Activated CD4-positive, alpha-beta T cell treated with anti-CD3 and anti-CD28 coated beads, Interleukin-2, amount 50 U/mL, for 48 hours (primary cell): ENCODE measurements at regions not wholly inside any gene's neighbourhood (a gene's known extent, or its start where the extent isn't known, plus 50 kb on each side); places are given as distances from the start of the nearest gene placed in this dataset.

Experiments
- DNase-seq, 2 experiments: peaks; one replicate each; pipeline ENCODE4 v3.0.0-alpha.2; 2020

DNA sequence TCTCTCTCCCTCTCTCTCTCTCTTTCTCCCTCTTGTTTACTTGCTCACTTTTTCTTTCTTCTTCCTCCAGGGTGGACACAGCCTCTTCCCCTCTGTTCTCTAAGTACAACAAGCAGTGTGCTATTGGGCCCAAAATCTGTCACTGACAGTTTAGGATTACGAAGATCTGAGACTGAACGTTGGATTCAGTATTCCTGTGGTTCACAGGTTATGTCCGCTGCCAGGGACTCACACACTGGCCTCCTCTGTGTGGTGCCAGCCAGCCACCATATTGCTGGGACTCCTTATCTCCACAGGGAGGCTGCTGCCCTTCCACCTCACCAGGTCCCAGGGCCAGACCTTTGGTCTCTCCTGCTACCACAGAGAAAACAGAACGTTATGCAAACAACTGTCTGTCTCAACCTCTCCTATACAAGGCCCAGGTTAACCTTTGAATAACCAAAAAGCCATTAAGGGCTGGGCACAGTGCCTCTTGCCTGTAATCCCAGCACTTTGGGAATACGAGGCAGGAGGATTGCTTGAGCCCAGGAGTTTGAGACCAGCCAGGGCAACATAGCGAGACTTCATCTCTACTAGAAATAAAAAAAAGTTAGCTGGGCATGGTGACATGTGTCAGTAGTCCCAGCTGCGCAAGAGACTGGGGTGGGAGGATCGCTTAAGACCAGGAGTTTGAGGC lies 171.9 kb upstream of the RAB4A start:
- DNase-seq = no peak

DNA sequence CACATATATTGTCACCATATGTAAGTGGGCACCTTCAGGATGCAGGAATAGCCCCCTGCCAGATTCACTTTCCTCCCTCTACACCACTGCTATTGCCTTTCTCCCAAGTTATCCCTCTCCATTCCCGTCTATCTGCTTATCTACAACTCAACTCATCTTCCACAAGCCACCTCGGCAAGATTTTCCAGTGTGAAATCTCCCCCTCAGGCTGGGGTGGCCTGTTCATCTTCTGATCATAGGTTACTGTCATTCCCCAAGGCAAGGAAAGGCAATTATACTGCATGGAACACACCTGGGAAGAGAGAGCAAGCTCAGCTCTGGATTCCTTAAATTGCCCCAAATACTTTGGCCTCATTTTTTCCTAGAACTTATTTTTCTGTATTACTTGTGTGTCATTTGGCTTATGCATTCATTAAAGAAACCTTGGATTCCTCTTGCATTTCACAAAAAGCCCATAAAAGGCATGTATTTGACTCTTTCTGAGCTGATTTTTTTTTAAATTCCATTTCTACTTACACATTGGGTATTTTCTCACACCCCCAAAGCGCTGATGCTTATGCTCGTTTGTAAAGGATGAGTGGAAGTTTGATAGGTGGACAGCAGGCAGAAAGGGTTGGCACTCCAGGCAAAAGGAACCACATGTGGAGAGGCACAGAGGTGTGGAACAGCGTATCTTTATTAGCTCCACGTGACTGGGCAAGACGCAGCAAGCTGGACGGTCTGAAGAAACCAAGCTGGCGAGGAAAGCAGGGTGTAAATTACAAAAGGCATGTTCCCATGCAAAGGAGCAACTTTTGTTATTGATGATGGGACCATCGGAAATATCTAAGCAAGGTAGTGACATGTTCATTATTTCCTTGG lies 169.7 kb upstream of the RAB4A start:
- no peak for DNase-seq

DNA sequence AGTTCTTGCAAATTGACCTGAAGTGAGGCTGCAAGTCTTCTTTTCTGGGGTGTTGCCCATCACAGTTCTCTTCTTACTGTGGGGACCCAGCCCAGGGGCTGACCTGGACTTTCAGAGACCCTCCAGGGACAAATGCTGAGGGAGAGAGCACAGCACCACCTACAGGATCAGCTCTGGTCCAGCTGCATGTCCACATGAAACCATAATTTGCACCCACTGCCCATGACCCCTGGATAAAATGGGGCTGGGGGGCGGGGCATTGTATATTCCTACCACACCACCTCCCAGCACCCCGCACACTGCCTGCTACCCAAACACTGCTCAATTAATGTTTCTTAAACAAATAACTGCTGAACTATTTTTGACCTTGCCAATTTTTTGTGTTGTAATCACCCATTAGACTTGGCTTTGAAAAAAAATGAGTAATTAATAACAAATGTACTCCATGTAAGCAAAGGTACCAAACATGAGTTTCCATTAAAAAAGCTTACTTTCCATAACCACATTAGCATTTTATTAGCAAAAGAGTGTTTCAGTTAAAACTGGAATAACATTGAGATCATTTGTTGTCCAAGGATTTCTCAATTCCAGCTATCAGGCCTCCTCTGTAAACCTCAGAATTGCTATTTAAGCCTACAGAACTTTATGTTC lies 168.0 kb upstream of the RAB4A start:
- DNase-seq = no peak

DNA sequence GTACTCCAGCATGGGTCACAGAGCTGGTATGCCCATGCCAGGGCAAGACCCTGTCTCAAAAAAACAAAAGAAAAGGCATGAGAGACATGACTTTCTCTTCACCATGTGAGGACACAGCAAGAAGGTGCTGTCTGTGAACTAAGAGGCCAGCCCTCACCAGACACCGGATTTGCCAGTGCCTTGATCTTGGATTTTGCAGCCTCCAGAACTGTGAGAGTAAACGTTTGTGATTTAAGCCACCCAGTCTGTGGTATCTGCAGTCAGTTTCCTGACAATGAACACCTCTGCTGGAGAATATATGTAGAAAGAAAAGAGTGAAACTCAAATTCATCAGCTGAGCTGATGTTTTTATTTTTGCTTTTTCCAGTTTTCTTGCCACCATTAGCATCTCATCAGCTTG lies 166.3 kb upstream of the RAB4A start:
- DNase-seq = no peak

DNA sequence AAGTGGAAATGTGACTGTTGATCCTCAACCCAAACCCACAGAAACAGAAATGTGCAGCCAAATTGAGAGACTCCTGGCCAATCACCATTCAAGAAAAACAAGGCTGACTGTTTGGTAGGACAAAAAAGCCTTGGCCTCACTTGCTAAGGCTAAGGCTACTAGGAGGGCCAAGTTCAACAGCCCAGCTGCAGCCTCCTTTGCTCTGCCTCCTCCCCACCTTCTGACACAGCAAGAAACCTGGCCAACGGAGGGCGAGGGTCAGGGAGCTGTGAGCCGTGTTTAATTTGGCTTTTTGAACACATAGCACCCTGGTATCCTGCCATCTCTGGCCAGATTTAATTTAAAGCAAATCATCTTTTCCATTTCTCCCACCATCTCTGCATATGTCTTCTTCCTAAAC lies 165.8 kb upstream of the RAB4A start:
- DNase-seq = no peak

DNA sequence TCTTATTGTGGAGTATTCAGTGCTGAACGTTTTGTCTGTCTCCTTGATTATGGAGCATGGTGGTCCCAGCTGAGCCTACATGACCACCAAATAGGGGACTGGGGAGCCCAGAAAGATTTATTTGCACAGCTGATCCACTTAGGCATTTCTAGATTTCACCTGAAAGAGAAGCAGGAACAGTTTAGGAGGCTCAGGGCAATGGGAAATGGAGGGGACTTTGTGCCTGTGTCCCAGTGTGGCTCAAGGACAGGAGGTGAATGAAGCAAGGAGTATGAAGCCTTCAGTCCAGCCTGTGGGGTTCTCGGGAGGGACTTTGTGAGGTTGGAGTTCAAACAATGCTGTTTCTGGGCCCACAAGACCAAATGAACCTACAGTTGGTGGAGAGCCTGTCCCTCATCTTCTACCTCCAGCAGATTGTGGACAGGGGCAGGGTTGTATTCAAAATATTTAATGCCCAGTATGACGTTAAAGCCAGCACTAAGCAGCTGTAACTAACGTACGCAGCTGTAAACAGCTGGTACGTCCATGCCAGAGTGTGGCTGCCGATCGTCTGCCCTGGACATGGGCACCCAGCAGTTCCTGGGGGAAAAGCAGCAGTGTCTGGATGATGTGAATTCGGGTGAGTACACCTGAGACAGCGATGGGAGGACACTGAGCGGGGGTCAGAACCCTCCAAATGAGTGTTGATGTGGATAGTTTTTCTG lies 164.9 kb upstream of the RAB4A start:
- DNase-seq = no peak

DNA sequence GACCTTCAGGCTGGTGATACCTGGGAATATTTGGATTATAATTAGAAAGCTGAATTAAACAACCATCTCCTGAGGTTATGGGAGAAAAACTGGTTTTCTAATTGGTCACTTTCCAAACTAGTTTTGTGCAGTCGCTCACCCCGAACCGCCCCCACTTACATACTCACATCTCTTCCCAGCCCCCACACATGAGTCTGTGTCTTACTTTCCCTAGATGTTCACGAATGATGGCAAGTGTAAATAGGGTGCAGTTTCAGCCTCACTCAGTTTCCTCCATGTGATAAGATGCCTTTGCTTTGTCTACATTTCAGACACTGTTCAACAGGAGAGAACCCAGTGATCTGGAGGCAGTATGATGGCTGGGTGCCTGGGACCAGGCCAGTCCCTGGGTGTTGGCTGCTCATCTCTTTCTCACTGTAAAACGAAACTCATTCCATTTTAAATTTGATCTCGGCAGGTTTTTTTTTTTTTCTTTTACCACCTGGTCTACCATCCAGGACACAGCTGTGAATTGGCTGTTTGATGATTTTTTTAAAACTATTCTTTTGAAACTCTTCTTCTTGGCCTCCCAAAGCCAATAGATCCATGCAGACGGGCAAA lies 164.3 kb upstream of the RAB4A start:
- no peak for DNase-seq

DNA sequence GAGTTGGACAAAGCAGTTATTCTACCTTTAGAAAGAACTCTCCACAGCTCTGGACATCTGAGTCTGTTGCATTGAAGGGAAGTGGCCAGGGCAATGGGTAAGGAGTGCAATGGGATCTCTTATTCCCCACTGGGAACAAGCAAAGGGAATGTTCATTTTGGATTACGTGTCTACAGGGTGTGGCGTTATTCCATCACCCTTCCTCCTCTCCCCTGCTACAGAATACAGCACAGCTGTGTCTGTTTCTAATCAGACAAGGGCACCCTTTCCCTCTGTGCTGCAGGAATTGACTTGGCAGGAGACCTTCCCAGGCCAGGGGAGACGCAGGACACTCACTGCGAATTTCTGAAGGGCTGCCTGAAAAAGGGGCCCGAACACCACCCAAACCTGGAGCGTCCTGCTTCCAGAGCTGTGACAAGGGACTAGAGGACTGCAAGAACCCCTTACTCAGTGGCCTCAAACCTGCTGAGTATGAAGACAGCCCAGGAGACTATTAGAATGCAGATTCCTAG lies 163.6 kb upstream of the RAB4A start:
- DNase-seq = no peak

DNA sequence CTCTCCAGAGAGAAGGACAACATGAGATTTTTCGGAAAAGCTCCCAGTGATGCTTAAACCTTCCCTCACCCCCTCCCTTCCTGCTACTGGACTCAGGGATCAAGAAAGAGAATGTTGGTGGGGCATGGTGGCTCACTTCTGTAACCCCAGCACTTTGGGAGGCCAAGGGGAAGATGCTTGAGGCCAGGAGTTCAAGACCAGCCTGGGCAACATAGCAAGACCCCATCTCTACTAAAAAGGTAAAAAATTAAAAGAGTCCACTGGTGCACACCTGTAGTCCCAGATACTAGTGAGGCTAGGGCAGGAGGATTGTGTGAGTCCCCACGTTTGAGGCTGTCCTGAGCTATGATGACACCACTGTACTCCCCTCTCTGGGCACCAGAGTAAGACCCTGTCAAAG lies 162.9 kb upstream of the RAB4A start:
- no peak for DNase-seq

DNA sequence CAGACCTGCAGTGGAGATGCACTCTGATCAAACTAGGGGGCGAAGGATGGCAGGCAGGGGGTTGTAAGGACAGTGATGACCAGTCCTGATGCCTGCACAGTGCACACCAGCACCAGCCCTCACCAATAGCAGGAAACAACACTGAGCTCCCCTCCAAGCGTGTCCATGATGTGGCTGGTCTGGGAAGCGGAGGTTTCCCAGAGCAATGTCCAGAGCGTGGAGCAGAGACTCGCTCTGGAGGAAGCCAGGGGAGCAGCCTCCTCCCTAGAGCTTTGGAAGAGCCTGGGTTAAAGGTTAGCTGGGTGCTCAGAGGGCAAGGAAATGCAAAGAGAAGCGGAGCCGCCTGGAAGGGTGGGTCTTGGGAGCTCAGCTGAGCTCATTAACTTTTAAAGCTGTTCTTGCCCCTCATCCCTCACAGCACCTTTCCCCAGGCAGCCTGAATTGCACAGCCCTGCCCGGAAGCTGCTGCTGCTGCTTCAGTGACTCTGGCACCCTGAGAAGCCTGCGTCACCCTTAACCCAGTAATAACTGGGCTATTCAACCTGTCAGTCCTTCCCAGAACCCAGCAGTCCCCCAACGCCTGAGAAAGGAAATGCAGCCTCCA lies 162.2 kb upstream of the RAB4A start:
- DNase-seq = no peak

DNA sequence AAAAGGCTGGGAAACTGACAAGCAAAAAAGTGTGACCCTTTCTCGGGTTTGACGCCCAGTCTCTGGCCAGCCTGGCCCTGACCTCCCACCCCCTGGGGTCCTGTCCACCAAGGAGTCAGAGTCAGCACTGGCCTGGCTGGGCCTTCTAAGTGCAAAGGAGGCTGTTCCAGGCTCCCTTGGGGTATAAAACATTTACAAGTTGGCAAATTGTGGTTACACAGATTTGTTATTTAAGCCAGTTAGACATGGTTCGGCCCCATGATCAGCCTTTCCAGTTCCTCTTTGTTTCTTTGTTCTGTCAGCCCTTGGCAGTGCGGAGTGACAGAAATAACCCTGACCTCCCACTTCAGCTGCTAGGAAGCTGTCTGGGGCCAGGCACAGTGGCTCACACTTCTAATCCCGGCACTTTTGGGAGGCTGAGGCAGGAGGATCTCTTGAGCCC lies 161.6 kb upstream of the RAB4A start:
- DNase-seq = no peak

DNA sequence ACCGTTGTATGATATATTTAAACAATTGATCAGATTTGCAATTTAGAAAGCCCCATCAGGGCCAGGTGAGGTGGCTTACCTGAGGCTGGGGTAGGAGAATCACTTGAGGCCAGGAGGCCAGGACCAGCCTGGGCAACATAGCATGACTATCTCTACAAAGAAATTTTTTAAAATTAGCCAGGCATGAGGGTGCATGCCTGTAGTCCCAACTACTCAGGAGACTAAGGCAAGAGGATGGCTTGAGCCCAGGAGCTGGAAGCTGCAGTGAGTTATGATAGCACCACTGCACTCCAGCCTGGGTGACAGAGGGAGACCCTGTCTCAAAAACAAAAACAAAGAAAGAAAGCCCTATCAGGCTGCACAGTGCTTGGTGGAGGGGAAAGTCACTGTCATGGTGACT lies 159.9 kb upstream of the RAB4A start:
- DNase-seq = no peak

DNA sequence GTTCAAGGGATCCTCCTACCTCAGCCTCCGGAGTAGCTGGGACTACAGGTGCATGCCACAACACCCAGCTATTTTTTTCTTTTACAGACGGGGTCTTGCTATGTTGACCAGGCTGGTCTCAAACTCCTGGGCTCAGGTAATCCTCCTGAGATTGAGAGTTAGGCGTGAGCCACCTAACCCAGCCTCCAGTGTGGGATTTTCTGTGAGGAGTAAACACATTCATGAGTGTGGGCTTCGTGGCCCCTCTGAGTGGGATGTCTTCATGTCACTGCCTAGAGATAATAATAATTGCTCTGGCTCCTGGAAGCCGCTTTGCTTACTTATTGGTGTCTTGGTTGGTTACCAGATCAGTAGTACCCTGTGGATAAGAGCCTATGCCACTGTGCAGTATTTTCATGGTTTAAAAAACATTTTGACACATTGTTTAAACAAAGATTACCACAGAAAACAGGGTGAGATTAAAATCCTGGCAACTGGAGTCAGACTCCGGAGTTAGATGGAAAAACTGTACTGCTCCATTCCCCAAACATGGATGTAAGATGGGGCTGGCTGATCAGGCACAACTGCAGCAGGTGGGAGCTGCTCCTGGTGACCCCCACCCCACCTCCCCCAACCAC lies 159.1 kb upstream of the RAB4A start:
- no peak for DNase-seq

DNA sequence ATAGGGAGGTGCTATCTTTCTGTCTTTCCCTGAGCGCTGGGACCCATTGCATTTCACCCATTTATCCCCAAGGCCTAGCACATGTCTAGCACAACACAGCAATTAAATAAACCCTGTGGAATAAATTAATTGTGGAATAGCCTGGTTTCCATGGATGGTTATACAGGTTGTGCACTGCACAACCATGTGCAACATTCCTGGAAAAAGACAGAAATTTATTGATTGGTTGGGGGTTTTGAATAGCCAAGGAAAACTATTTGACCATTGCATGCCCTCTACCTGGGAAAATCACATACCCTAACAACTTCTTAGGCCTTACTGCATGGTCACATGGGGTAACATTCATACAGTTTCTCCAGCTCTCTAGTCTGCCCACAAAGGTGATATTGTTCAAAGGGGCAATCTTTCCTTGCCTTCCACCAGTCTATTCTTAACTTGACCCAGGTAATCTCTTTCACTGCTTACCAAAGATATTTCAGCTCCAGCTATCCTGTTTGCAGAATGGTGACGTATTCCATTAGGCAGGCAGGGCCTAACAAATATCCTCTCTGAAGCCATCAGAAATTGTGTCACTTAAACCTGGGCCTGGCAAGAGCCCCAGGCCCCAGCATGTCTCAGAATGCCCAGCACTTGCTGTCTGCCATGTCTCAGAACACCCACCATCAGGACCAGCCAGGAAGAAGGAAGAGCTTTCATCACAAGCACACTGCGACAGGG lies 157.9 kb upstream of the RAB4A start:
- no peak for DNase-seq

DNA sequence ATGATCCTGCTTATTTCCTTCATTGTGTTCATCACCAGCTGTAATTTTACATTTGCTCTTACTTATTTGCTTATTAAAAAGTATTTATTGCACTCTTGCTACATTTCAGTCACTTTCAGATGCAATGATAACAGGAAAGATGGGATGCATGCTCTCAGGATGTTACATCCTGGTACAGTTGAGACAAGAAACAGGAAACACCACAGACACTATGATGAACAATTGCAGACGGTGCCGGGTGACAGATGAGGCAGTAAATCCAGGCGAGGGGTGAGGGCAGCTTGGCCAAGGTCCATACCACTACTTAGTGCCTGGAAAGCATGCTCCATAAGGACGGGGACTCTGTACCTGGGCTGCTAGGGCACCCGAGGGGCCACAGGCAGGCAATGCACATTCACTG lies 156.6 kb upstream of the RAB4A start:
- DNase-seq = no peak

DNA sequence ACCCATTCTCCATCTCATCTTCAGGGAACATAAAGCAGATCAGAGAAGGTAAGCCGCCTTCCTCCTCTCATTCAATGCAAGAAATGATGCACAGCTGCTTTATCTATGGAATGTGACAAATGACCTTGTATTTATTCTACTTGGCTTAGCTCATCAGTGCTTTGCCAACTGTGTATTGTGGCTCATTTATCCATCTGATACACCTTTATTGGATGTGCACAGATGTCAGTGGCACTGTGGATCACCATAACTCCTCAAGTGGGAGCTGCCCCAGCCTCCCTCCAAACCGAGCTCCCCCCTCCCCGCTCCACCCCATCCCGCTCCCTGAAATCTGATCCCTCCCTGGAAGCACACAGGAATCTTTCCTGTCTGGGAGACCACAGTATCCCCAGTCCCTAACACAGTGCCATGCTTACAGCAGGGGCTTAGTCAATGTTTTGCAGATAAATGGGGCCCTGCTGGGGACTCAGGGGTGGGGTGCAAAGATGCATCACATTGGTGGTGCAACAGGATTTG lies 156.0 kb upstream of the RAB4A start:
- DNase-seq = no peak

DNA sequence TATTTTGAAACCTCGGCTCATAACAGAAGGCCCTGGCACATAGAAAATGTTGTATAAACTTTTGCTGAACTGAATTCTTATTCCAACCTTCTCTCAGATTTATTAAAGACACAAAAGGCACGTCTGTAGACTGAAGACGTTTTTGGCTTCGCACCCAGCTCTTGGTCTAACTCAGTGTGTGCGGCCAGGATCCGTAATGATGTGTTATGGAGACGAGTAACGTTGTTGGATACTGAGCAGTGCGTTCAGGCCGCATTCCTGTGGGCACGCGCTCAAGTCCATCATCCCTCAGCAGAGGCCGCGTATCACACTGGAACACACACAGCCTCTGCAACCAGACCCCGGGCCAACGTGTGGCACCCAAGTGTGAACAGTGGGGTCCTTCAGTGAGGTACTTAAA lies 154.8 kb upstream of the RAB4A start:
- DNase-seq = no peak

DNA sequence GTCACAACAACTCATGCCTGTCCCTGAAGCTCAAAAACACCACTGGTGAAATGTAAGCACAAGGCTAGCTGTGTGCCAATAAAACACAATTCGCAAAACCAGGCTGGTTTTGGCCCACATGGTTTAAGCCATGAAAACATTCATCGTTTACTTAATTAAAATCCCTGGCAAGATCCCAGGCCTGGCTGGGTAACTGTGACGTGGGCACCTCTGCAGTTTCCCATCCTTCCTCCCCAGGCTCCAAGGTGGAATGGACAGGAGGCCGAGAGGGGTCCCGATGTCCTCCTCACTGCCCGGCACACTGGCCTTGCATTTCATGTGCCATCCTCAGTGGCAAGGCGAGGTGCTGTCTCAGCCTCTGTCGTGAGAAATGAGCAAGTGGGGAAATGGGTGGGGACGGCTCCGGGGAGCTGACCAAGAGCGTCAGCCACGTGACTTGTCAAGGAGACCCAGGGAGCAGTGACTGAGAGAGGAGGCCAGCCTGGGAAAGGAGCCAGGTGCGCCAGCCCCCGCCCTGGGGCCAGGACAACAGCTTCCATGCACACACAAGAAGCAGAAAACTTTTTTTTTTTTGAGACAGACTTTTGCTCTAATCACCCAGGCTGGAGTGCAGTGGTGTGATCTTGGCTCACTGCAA lies 153.1 kb upstream of the RAB4A start:
- no peak for DNase-seq

DNA sequence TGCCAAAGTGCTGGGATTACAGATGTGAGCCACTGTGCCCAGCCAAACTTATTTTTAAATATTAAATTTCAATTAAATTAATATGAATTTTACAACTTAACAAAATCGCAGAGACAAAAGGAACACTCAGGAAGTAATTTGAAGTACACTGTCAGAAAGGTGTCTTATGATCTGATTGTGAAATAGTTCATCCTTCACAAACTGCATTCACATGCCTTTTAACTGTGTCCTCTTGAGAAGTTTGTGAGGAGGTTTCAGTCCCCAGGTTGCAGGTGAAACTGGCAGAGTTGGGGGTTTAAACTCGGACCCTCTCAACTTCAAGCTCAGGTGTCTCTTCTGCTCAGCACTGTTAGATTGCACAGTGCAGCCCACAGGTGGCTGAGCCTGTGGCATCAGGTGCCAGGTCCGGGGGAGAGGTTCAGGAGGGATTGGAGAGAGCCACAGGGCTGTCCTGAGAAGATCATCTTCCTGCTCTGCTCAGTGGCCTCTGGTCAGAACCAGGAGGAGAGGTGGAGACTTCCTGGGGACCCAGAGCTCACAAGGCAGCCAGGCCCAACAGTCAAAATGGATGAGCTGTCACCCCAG lies 152.3 kb upstream of the RAB4A start:
- no peak for DNase-seq

DNA sequence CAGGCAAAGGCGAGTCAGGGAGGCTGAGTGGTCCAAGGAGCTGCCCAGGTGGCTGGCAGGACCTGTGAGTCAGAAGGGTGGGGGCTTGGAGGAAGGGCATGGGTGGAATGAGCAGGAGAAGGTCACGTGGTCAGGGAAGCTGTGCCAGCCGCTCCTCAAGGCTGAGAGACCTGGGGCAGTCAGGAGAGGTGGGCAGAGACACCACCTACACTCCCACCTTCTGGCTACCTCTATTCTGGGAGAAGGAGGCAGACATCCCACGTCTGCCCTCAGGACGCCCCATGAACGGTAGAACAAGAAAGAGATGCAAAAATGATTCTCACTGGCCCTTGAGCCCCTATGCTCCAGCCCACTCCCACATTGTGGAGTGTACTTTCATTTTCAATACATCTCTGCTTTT lies 151.8 kb upstream of the RAB4A start:
- DNase-seq = no peak
